Liver (tissue), 3 donors: ENCODE measurements at regions not wholly inside any gene's neighbourhood (a gene's known extent, or its start where the extent isn't known, plus 50 kb on each side); places are given as distances from the start of the nearest gene placed in this dataset.

Experiments
- CTCF ChIP-seq: fragments of 150-350 bp; IDR thresholded peaks from 2 replicates; pipeline ENCODE4 v1.5.1; 2017; ENCODE audit warnings: improper control_type of control experiment, low read depth, low read length; ENCODE audit not compliant: missing input control
- EGR1 ChIP-seq, 2 donors: IDR thresholded peaks; 2 replicates each; pipeline ENCODE4 v1.6.1; 2016 to 2018; ENCODE audit warnings: antibody characterized with exemption in 2 of 2, low read depth in 2 of 2
- NR2F2 ChIP-seq: IDR thresholded peaks from 2 replicates; pipeline ENCODE4 v1.6.1; 2016; ENCODE audit warnings: antibody characterized with exemption
- RAD21 ChIP-seq, 2 donors: IDR thresholded peaks; 2 replicates each; pipeline ENCODE4 v1.6.1; 2016; ENCODE audit warnings: antibody characterized with exemption in 2 of 2, mild to moderate bottlenecking in 2 of 2
- donor health status: healthy.
- donor health status: healthy.

- TF ChIP-seq NR2F2, result no peak
- no peak for TF ChIP-seq CTCF
- no peak for TF ChIP-seq EGR1 (IDR thresholded peaks at IDR 0.05; ENCODE audit: low read depth in 2 of 2)
- no peak for TF ChIP-seq RAD21 (IDR thresholded peaks at IDR 0.05)
Measured at GRCh38 chr5:56516441-56516840, 283.3 kb upstream of the ANKRD55 start.
